ENCODE measurements at regions not wholly inside any gene's neighbourhood (a gene's known extent, or its start where the extent isn't known, plus 50 kb on each side); places are given as distances from the start of the nearest gene placed in this dataset.
"Not testable (repeated sequence)": the region's sequence is repeated elsewhere in the genome, so short reads cannot be mapped to it uniquely, and the experiment has no call there.

- TF ChIP-seq CTCF (IDR thresholded peaks at IDR 0.05); RAD21 (conservative IDR thresholded peaks at IDR 0.05 in 1 of 2, IDR thresholded peaks at IDR 0.05 in 1 of 2); EP300 (IDR thresholded peaks at IDR 0.05); POLR2A (IDR thresholded peaks at IDR 0.05; ENCODE audit: low read length); REST (IDR thresholded peaks at IDR 0.05); JUN (IDR thresholded peaks at IDR 0.05); RCOR1 (IDR thresholded peaks at IDR 0.05; ENCODE audit: low read depth, low read length); POLR2AphosphoS2 (conservative IDR thresholded peaks at IDR 0.05; ENCODE audit: low read length); CHD4 (IDR thresholded peaks at IDR 0.05; ENCODE audit: borderline replicate concordance); CEBPB (IDR thresholded peaks at IDR 0.05): not testable (repeated sequence)
- TF ChIP-seq, protein P1, sequence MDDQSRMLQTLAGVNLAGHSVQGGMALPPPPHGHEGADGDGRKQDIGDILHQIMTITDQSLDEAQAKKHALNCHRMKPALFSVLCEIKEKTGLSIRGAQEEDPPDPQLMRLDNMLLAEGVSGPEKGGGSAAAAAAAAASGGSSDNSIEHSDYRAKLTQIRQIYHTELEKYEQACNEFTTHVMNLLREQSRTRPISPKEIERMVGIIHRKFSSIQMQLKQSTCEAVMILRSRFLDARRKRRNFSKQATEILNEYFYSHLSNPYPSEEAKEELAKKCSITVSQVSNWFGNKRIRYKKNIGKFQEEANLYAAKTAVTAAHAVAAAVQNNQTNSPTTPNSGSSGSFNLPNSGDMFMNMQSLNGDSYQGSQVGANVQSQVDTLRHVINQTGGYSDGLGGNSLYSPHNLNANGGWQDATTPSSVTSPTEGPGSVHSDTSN (IDR thresholded peaks at IDR 0.05): not testable (repeated sequence)
Observed at GRCh38 chr1:185538309-185538898, 195.8 kb upstream of the HMCN1 start.
